ENCODE measurements at regions not wholly inside any gene's neighbourhood (a gene's known extent, or its start where the extent isn't known, plus 50 kb on each side); places are given as distances from the start of the nearest gene placed in this dataset.
A peak's percentile ranks its signal among the peaks of the same experiment; 100 is the strongest.
"Not testable (repeated sequence)": the region's sequence is repeated elsewhere in the genome, so short reads cannot be mapped to it uniquely, and the experiment has no call there.

DNA sequence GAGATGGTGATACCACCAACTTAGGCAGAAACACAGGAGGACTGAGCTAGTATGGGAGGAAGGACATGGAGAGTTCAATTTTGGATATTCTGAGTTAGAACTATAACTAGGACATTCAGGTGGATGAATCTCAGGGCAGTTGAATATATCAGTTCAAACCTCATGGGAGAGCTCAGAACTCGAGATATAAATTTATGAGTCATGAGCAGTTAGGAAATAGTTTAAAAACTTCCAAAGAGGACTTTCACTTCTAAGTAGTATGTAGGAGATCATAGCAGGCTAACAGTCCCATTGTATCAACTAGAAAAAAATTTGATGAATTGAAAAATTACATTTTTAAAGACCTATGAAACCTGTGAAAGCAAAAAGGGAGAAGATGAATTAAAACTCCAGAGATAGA, 436.2 kb upstream of the LARGE1 start:
- no peak for TF ChIP-seq POU2F2 (IDR thresholded peaks at IDR 0.05; ENCODE audit: low read depth, low read length)
- no peak for TF ChIP-seq PAX5 (IDR thresholded peaks at IDR 0.05; ENCODE audit: insufficient read depth, low read length, severe bottlenecking)
- TF ChIP-seq POLR2A (IDR thresholded peaks at IDR 0.05; ENCODE audit: low read depth, low read length) = no peak
- no peak for TF ChIP-seq SPI1 (IDR thresholded peaks at IDR 0.05; ENCODE audit: low read depth, low read length)
- TF ChIP-seq TAF1 (IDR thresholded peaks at IDR 0.05; ENCODE audit: low read depth, low read length) = no peak
- no peak for FAIRE-seq
- DNase-seq (ENCODE audit: insufficient read length, low spot score) = no peak

DNA sequence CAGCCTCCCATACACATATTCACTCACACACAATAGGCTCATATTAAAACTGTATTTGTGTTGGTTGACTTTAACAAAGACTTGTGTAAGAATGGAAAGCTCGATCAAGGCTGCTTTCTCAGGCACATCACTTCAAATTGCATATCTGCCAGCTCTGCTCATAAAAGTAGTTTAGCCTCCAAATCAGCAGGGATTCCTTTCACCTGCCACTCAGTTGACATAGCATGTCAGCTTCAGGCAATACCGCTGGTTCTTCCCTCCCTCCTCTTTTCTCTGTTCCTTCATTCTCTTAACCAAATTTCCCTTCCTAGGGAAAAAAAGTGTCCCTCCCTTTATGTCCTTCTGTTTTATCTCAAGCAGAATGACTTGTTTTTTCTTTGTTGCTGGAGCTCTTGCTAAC, 450.4 kb upstream of the LARGE1 start:
- TF ChIP-seq PAX5 (IDR thresholded peaks at IDR 0.05; ENCODE audit: insufficient read depth, low read length, severe bottlenecking) (no peak), TAF1 (IDR thresholded peaks at IDR 0.05; ENCODE audit: low read depth, low read length) (no peak), POU2F2 (IDR thresholded peaks at IDR 0.05; ENCODE audit: low read depth, low read length) (no peak), POLR2AphosphoS5 (IDR thresholded peaks at IDR 0.05; ENCODE audit: low read depth, low read length) (no peak), SPI1 (IDR thresholded peaks at IDR 0.05; ENCODE audit: low read depth, low read length) (no peak), POLR2A (IDR thresholded peaks at IDR 0.05; ENCODE audit: low read depth, low read length) (no peak)
- DNase-seq (ENCODE audit: insufficient read length, low spot score) = no peak
- no peak for FAIRE-seq

DNA sequence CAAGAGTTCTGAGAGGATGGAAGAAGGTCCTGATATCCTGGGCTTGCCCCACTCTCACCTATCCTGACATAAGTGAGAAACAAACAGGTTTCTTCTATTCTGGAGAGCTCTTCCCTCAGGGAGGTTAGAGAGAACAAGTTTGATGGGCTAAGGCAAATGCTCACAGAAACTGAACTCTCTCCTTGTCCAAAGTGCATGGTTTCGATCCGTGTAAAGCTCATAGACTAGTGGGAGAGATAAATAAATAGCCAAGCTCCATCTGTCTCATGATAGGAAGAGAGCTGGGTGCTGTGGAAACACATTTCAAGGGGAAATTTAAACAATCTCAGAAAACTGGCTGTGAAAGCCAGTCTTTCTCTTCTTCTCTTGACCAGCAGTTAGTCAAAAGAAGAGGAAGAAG, 459.5 kb upstream of the LARGE1 start:
- DNase-seq (ENCODE audit: insufficient read length, low spot score) = no peak
- FAIRE-seq = no peak
- TF ChIP-seq SPI1 (IDR thresholded peaks at IDR 0.05; ENCODE audit: low read depth, low read length) (no peak), PAX5 (IDR thresholded peaks at IDR 0.05; ENCODE audit: insufficient read depth, low read length, severe bottlenecking) (no peak)

DNA sequence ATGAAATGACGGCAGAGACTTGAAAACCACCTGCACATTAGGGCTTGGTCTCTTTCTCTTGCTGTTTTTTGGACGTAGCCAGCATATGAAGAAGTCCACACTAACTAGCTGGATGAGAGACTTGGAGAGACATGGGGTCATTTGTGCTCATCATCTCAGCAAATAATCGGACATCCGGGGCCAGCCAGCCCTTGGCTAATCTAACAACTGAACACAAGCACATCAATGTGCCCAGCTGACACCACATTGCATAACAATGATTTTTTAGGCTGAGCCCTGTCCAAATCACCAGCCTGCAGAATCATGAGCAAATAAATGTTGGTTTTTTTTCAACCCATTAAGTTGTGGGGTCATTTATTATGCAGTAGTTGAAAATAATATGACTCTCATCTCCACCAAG, 460.3 kb upstream of the LARGE1 start:
- no peak for TF ChIP-seq SPI1 (IDR thresholded peaks at IDR 0.05; ENCODE audit: low read depth, low read length)
- no peak for TF ChIP-seq PAX5 (IDR thresholded peaks at IDR 0.05; ENCODE audit: insufficient read depth, low read length, severe bottlenecking)
- FAIRE-seq = no peak
- DNase-seq (ENCODE audit: insufficient read length, low spot score) = no peak

DNA sequence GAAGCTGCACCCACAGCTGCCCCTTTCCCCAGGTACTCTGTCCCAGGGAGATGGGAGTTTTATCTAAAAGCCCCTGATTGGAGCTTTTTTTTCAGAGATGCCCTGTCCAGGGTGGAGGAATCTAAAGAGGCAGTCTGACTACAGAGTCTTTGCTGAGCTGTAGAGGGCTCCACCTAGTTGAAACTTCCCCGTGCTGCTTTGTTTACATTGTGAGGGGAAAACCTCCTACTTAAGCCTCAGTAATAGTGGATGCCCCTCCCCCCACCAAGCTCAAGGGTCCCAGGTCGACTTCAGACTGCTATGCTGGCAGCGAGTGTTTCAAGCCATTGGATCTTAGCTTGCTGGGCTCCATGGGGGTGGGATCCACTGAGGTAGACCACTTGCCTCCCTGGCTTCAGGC, 470.1 kb upstream of the LARGE1 start:
- DNase-seq (ENCODE audit: insufficient read length, low spot score) (no peak), FAIRE-seq (no peak)
- TF ChIP-seq POU2F2 (IDR thresholded peaks at IDR 0.05; ENCODE audit: low read depth, low read length) (no peak), PAX5 (IDR thresholded peaks at IDR 0.05; ENCODE audit: insufficient read depth, low read length, severe bottlenecking) (no peak), SPI1 (IDR thresholded peaks at IDR 0.05; ENCODE audit: low read depth, low read length) (no peak), POLR2AphosphoS5 (IDR thresholded peaks at IDR 0.05; ENCODE audit: low read depth, low read length) (no peak), POLR2A (IDR thresholded peaks at IDR 0.05; ENCODE audit: low read depth, low read length) (no peak), TAF1 (IDR thresholded peaks at IDR 0.05; ENCODE audit: low read depth, low read length) (no peak)

DNA sequence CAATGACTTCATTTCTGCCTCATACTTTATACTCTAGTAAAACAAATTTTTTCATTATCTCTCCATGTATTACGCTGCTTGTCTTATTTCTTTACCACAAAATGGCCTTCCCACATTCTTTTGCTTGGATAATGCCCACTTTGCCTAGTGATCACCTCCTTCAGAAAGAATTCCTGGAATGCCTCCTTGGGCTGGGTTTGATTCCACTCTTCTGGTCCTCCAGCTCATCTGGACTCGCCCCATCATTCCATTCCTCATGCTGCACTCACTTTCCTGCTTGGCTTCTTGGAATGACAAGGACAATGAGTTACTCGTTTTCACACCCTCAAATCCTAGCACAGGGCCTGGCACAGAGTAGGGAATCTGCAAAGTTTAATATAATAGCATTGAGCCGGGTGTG, 475.1 kb upstream of the LARGE1 start:
- no peak for FAIRE-seq
- TF ChIP-seq PAX5 (IDR thresholded peaks at IDR 0.05; ENCODE audit: insufficient read depth, low read length, severe bottlenecking) = no peak
- no peak for TF ChIP-seq POU2F2 (IDR thresholded peaks at IDR 0.05; ENCODE audit: low read depth, low read length)
- no peak for TF ChIP-seq POLR2A (IDR thresholded peaks at IDR 0.05; ENCODE audit: low read depth, low read length)
- TF ChIP-seq TAF1 (IDR thresholded peaks at IDR 0.05; ENCODE audit: low read depth, low read length) = no peak
- TF ChIP-seq POLR2AphosphoS5 (IDR thresholded peaks at IDR 0.05; ENCODE audit: low read depth, low read length) = no peak
- TF ChIP-seq SPI1 (IDR thresholded peaks at IDR 0.05; ENCODE audit: low read depth, low read length) = no peak
- DNase-seq (ENCODE audit: insufficient read length, low spot score) = no peak

DNA sequence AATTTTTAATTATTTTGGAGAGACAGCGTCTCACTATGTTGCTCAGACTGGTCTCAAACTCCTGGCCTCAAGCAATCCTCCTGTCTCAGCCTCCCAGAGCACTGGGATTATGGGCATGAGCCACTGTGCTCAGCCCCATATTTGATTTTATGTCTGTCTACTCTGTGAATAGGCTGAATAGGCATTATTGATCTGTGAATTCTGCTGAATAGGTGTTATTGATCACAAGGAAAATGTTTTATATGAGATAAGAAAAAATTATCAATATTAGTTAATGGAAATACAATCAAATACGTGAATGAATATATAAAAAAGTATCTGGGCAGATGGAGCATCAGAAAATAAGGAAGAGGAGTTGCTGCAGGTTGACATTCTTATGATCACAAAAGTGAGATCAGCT, 483.4 kb upstream of the LARGE1 start:
- TF ChIP-seq POLR2A (IDR thresholded peaks at IDR 0.05; ENCODE audit: low read depth, low read length) = no peak
- no peak for TF ChIP-seq POU2F2 (IDR thresholded peaks at IDR 0.05; ENCODE audit: low read depth, low read length)
- TF ChIP-seq POLR2AphosphoS5 (IDR thresholded peaks at IDR 0.05; ENCODE audit: low read depth, low read length) = no peak
- no peak for TF ChIP-seq PAX5 (IDR thresholded peaks at IDR 0.05; ENCODE audit: insufficient read depth, low read length, severe bottlenecking)
- no peak for TF ChIP-seq SPI1 (IDR thresholded peaks at IDR 0.05; ENCODE audit: low read depth, low read length)
- no peak for TF ChIP-seq TAF1 (IDR thresholded peaks at IDR 0.05; ENCODE audit: low read depth, low read length)
- no peak for FAIRE-seq
- no peak for DNase-seq (ENCODE audit: insufficient read length, low spot score)

DNA sequence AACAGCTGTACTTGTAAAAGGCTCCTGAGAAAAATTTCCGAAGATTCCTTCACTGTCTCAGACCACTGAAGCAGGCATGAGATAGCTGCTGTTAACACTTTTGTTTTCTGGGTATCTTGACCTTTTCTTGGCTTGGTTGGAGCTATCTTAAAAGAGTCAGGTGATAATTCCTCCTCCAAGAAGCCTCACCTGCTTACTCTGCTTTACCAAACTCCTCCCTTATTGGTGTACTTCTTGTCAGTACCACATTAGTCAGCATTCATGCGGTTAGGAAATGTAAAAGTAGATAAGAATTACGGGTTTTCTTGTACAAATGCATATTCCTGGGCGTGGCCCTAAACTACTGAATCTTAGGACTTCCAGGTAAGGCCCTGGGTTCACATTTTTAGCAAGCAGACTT, 489.8 kb upstream of the LARGE1 start:
- DNase-seq (ENCODE audit: insufficient read length, low spot score) (no peak), FAIRE-seq (no peak)
- TF ChIP-seq POLR2A (IDR thresholded peaks at IDR 0.05; ENCODE audit: low read depth, low read length) (no peak), POLR2AphosphoS5 (IDR thresholded peaks at IDR 0.05; ENCODE audit: low read depth, low read length) (no peak), POU2F2 (IDR thresholded peaks at IDR 0.05; ENCODE audit: low read depth, low read length) (no peak)

DNA sequence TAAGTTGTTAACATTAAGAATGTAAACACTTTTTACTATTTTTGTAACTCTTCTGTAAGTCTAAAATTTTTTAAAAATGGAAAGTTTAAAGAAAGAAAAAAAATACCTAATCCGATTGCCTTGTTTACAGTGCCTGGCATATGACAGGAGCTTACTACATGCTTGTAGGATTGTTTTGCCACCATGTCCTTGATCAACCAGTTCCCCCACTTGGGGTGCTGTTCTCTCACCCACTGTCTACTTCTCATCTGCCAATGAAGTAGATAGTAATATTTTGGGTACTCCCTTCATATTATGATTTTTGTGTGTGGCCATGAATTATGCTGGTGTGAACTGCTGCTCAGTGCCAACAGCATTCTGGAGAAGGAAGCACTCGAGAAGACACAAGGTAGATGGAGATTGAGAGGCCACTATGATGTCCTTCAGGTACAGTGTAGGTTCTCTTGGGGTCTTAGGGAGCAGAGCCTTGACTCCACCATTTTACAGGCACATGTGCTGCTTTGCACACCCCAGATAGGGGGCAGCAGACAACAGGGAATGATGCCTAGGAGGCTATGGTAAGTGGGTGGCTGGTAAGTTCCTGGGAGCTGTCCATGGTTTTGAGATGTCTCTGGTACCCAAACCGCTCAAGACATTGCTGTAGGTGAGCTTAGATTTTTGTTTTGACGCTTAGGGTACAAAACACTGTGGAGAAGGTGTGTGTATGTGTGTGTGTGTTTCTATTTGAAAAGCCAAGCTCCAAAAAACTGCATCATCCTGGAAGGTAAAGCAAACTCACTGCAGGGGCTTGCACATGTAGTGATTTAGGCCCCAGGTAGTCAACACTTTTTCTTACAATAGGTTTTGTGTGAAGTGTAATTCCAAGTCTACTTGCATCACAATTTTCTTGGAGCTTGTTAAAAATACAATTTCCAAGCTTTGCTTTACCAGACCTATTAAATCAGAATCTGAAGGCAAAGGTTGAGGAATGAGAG, 494.5 kb upstream of the LARGE1 start:
- peak; percentile 74; the same call in 1 of the 2 replicates for TF ChIP-seq POU2F2 (IDR thresholded peaks at IDR 0.05; ENCODE audit: low read depth, low read length)
- TF ChIP-seq TAF1 (IDR thresholded peaks at IDR 0.05; ENCODE audit: low read depth, low read length) = no peak
- TF ChIP-seq POLR2AphosphoS5 (IDR thresholded peaks at IDR 0.05; ENCODE audit: low read depth, low read length) = no peak
- DNase-seq (ENCODE audit: insufficient read length, low spot score) (peak; percentile 12), FAIRE-seq (peak; percentile 33)

DNA sequence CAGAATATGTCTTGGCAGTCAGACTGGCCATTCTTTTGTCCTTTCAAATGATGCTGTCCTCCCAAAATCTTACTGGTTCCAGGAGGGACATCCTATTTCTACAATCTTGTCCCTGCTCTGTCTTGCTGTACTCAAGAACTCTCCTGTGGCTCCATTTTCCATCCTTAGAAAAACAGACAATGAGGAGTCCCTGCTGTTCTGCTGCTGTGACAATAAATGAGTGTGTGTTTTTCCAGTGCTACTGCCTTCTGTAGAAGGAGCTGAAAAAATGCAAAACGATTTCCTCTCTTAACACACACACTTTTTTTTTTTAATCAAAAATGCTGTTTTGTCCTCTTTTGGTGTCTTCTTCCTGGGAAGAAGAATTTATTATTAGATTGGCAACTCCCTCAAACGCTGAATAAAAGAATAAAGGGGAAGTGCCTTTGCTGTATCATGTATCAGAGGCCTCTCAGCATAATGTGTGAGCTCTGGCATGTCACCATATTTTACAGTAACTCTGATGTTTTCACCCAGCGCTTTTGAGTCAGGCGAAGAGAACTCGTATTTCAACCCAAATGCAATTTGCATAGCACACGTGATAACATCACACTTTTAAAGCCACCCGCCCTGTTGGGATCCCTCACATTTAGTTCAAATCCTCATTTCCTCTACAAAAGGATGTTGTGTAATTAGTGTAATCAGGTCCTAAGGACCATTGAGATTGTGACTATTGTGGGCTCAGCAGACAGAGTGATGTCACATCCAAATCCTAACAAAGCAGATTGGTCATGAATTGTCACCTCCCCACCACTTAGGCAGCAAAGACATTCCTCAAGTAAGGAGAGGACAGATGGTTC, 496.0 kb upstream of the LARGE1 start:
- DNase-seq (ENCODE audit: insufficient read length, low spot score) (no peak), FAIRE-seq (no peak)
- no peak for TF ChIP-seq POLR2AphosphoS5 (IDR thresholded peaks at IDR 0.05; ENCODE audit: low read depth, low read length)
- no peak for TF ChIP-seq PAX5 (IDR thresholded peaks at IDR 0.05; ENCODE audit: insufficient read depth, low read length, severe bottlenecking)
- no peak for TF ChIP-seq SPI1 (IDR thresholded peaks at IDR 0.05; ENCODE audit: low read depth, low read length)
- TF ChIP-seq POLR2A (IDR thresholded peaks at IDR 0.05; ENCODE audit: low read depth, low read length) = no peak
- no peak for TF ChIP-seq POU2F2 (IDR thresholded peaks at IDR 0.05; ENCODE audit: low read depth, low read length)
- no peak for TF ChIP-seq TAF1 (IDR thresholded peaks at IDR 0.05; ENCODE audit: low read depth, low read length)

DNA sequence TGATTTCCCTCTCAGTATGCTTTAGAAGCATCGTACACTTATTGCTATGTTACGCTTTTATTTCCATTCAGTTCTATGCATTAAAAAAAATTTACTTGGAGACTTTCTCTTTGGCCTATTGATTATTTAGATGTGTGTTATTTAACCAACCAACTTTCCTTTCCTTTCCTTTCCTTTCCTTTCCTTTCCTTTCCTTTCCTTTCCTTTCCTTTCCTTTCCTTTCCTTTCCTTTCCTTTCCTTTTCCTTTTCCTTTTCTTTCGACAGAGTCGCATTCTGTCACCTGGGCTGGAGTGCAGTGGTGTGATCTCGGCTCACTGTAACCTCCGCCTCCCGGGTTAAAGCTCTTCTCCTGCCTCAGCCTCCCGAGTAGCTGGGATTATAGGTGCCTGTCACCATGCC, 502.7 kb upstream of the LARGE1 start:
- not testable (repeated sequence) for DNase-seq (ENCODE audit: insufficient read length, low spot score); FAIRE-seq
